ENCODE measurements at regions not wholly inside any gene's neighbourhood (a gene's known extent, or its start where the extent isn't known, plus 50 kb on each side); places are given as distances from the start of the nearest gene placed in this dataset.

DNA sequence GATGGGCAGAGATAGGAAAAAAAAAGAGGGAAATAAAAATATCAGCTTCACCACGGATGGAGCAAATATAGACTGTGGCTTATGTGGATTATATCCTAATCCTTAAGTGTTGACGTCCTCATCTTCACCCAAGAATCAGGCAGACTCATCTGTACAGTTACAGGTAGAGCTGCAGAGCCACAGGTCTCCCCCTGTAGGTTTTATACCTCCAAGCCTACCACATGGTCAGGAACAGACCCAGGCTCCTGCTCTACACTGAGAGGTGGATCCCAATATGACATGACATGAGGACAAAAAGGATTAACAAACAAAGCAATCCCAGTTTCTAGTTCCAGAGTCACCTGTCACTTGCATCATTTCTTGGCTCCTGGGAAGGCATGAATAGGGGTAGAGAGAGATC is 400.8 kb downstream of the SEMA3D start:
- TF ChIP-seq, protein P1, sequence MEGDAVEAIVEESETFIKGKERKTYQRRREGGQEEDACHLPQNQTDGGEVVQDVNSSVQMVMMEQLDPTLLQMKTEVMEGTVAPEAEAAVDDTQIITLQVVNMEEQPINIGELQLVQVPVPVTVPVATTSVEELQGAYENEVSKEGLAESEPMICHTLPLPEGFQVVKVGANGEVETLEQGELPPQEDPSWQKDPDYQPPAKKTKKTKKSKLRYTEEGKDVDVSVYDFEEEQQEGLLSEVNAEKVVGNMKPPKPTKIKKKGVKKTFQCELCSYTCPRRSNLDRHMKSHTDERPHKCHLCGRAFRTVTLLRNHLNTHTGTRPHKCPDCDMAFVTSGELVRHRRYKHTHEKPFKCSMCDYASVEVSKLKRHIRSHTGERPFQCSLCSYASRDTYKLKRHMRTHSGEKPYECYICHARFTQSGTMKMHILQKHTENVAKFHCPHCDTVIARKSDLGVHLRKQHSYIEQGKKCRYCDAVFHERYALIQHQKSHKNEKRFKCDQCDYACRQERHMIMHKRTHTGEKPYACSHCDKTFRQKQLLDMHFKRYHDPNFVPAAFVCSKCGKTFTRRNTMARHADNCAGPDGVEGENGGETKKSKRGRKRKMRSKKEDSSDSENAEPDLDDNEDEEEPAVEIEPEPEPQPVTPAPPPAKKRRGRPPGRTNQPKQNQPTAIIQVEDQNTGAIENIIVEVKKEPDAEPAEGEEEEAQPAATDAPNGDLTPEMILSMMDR (IDR thresholded peaks at IDR 0.05), result no peak
- no peak for TF ChIP-seq POLR2A (IDR thresholded peaks at IDR 0.05)
